ENCODE measurements at regions not wholly inside any gene's neighbourhood (a gene's known extent, or its start where the extent isn't known, plus 50 kb on each side); places are given as distances from the start of the nearest gene placed in this dataset.

DNA sequence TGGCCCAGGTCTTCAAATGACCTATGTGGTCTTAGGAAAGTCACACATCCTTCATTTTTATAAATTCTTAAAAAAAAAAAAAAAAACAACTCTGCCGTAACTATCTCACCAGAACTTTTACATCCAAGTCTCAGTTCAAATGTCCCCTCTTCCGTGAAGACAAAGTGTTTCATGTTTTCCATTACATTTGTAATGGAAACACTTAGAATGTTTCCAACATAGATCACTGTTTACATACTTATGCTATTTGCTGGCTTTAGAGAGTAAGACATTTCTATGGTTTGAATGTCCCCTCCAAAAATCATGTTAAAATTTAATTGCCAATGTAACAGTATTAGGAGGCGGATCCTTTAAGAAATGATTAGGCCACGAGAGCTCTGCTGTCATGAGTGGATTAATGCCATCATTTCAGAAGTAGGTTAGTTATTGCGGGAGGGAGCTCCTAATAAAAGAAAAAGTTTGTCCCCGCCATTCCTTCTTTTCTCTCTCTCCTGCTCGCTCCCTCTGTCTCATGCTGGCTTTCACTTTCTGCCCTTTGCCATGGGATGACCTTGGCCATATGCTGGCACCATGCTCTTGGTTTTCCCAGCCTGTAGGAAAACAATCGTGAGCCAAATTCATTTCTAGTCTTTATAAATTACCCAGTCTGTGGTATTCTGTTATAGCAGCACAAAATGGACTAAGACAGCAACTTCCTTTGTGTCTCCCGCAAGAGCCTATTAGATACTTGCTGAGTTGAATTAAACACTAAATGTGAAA, 887.8 kb upstream of the SOX9 start:
- TF ChIP-seq, protein P1, sequence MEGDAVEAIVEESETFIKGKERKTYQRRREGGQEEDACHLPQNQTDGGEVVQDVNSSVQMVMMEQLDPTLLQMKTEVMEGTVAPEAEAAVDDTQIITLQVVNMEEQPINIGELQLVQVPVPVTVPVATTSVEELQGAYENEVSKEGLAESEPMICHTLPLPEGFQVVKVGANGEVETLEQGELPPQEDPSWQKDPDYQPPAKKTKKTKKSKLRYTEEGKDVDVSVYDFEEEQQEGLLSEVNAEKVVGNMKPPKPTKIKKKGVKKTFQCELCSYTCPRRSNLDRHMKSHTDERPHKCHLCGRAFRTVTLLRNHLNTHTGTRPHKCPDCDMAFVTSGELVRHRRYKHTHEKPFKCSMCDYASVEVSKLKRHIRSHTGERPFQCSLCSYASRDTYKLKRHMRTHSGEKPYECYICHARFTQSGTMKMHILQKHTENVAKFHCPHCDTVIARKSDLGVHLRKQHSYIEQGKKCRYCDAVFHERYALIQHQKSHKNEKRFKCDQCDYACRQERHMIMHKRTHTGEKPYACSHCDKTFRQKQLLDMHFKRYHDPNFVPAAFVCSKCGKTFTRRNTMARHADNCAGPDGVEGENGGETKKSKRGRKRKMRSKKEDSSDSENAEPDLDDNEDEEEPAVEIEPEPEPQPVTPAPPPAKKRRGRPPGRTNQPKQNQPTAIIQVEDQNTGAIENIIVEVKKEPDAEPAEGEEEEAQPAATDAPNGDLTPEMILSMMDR (conservative IDR thresholded peaks at IDR 0.05; ENCODE audit: low read depth in 2 of 2), result no peak
- TF ChIP-seq POLR2AphosphoS5 (IDR thresholded peaks at IDR 0.05; ENCODE audit: low read depth), result no peak
- TF ChIP-seq, protein P2, sequence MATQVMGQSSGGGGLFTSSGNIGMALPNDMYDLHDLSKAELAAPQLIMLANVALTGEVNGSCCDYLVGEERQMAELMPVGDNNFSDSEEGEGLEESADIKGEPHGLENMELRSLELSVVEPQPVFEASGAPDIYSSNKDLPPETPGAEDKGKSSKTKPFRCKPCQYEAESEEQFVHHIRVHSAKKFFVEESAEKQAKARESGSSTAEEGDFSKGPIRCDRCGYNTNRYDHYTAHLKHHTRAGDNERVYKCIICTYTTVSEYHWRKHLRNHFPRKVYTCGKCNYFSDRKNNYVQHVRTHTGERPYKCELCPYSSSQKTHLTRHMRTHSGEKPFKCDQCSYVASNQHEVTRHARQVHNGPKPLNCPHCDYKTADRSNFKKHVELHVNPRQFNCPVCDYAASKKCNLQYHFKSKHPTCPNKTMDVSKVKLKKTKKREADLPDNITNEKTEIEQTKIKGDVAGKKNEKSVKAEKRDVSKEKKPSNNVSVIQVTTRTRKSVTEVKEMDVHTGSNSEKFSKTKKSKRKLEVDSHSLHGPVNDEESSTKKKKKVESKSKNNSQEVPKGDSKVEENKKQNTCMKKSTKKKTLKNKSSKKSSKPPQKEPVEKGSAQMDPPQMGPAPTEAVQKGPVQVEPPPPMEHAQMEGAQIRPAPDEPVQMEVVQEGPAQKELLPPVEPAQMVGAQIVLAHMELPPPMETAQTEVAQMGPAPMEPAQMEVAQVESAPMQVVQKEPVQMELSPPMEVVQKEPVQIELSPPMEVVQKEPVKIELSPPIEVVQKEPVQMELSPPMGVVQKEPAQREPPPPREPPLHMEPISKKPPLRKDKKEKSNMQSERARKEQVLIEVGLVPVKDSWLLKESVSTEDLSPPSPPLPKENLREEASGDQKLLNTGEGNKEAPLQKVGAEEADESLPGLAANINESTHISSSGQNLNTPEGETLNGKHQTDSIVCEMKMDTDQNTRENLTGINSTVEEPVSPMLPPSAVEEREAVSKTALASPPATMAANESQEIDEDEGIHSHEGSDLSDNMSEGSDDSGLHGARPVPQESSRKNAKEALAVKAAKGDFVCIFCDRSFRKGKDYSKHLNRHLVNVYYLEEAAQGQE (IDR thresholded peaks at IDR 0.05; ENCODE audit: unreplicated experiment), result no peak
- no peak for TF ChIP-seq EZH2 (IDR thresholded peaks at IDR 0.05; ENCODE audit: low read depth, unreplicated experiment)
- no peak for TF ChIP-seq CREB1 (CRISPR knock-in tag; IDR thresholded peaks at IDR 0.05; ENCODE audit: low read depth)
- no peak for TF ChIP-seq EZH2phosphoT487 (IDR thresholded peaks at IDR 0.05; ENCODE audit: unreplicated experiment)
- TF ChIP-seq ZNF331 (CRISPR knock-in tag; IDR thresholded peaks at IDR 0.05; ENCODE audit: low read depth), result no peak
- TF ChIP-seq NANOG (IDR thresholded peaks at IDR 0.05; ENCODE audit: borderline replicate concordance), result no peak
- TF ChIP-seq, protein P3, sequence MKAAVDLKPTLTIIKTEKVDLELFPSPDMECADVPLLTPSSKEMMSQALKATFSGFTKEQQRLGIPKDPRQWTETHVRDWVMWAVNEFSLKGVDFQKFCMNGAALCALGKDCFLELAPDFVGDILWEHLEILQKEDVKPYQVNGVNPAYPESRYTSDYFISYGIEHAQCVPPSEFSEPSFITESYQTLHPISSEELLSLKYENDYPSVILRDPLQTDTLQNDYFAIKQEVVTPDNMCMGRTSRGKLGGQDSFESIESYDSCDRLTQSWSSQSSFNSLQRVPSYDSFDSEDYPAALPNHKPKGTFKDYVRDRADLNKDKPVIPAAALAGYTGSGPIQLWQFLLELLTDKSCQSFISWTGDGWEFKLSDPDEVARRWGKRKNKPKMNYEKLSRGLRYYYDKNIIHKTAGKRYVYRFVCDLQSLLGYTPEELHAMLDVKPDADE (IDR thresholded peaks at IDR 0.05), result no peak
- TF ChIP-seq JUNB (IDR thresholded peaks at IDR 0.05; ENCODE audit: unreplicated experiment), result no peak
- TF ChIP-seq ZNF114 (CRISPR knock-in tag; IDR thresholded peaks at IDR 0.05), result no peak

Data from GM23338 (cell line).